ENCODE measurements at regions not wholly inside any gene's neighbourhood (a gene's known extent, or its start where the extent isn't known, plus 50 kb on each side); places are given as distances from the start of the nearest gene placed in this dataset.
"Not testable (repeated sequence)": the region's sequence is repeated elsewhere in the genome, so short reads cannot be mapped to it uniquely, and the experiment has no call there.

DNA sequence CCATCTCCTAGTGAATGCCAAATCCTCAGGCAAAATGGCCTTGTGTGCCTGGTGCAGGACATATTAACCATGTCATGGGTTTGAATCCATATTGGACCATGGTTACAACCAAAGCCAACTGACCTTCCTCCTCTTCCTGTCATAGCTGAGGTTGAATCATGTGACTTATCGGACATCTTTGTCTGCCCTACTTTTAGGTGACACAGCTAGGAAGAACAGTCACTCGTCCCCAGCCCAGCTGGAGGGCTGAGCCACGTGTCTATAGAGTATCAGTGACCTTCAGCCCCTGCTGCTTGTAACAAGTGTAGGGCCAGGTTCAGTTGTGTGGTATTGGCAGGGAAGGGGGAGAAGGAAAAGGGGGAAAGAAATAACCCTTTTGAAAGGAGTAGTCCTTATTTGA, 225.2 kb downstream of the KTN1 start:
- no peak for DNase-seq (ENCODE audit: low read depth in 2 of 2)

DNA sequence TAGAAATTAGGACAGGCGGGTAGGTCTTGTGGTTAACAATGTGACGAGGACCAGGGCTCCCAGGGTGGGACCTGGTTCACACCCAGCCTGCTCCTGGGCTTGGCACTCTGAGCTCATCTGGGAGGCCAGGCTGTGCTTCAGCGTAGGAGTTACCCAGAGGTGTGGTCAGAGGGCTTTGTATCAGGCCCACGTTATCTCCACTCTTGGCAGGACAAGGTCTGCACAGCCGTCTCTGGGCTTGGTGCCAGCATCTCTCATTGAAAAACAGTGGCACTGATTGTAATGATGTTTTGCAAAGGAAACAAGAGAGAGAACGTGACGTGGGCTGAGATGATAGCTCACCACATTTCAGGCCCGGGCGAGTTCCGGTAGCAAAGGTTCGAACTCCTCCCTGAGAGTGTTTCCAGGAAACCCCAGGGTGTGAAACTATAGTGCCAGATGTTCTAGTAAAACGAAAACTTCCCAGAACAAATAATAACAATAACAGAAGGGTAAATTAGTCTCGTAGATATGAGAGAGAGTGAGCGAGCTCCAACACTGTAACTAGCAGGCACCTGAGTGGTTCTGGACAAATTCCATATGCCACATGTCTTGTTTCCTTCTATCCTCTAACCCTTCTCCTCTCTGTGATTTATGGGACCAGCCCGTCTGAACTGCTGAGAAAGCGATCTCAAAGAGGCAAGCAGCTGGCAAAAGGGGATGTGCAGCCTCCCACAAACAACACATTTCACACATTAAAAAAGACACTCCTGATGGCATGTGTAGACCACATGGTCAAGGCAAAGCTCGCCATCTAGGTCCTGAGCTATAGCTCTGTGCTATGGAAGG, 227.3 kb downstream of the KTN1 start:
- peak; percentile 99 for DNase-seq (ENCODE audit: low read depth in 2 of 2)

- no peak for DNase-seq (ENCODE audit: low read depth in 2 of 2)
These were observed 227.9 kb downstream of the KTN1 start for GRCh38 chr14:55807881-55808379.

DNA sequence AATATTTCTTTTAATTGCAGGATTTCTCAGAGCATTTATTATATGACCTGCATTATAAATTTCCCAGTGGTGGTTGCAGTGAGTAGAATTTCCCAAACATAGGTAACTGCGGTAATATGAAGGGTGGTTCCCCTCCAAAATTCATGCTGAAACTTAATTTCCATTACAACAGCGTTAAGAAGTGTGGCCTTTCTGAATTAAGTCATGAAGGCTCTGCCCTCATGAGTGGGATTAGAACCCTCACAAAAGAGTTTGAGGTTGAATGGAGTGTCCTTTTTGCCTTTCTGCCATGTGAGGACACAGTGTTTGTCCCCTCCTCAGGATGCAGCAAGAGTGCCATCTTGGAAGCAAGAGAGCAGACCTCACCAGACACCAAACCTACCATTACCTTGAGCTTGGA, 233.6 kb downstream of the KTN1 start:
- no peak for DNase-seq (ENCODE audit: low read depth in 2 of 2)

DNA sequence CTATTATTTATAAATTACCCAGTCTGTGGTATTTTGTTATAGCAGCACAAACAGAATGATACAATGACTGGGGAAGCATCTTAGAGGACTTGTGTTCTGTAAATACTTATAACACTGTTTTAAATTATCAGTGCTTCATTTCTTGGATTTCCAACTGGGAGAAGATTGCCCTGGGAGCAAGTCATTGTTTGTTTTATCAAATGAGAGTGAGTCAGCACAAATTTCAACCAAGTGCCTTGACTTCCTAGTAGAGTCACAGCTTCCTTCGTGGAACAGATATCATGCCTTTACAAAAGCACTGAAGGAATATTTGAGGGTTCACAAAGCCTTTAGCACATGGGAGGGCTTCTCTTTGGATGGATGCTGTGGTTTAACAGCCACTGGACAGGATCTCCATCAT, 234.1 kb downstream of the KTN1 start:
- DNase-seq (ENCODE audit: low read depth in 2 of 2): peak in 1 of 2 donors; percentile 19

DNA sequence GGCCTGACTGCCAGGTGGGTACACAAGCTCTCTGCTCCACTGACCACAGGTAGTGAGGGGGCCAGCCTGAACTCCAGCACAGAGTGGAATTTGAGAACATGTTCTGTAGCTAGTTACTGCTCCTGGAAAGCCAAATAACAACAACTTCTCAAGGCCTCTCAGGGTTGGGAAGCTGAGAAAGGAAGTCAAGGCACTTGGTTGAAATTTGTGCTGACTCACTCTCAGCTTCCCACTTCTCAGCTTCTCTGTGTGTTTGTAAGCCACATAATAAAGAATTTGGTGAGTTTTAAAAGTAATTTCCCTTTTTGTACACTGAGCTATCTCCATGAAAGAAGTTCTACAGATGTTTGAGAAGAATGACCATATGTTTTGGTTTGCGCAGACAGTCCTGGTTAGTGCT, 234.9 kb downstream of the KTN1 start:
- DNase-seq (ENCODE audit: low read depth in 2 of 2): peak in 1 of 2 donors; percentile 45

DNA sequence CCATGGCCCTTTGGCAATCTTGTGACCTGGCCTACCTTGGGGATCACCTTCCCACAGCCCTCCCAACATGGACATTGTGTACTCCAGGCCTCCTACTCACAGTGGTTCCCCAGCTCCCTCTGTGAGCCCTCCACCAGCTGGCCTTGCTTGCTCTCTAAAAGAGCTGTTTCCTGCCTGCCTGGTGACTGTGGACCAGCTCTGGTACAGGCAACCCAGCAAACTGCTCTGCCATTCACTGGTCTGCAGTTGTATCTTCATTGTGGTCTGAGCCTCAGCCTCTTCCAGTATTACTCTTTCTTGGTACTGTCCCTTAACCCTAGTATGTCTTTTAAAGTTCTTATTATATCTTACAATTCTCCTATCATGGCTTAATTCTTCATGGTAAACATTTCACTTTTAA, 236.2 kb downstream of the KTN1 start:
- no peak for DNase-seq (ENCODE audit: low read depth in 2 of 2)

GRCh38 chr14:55819610-55820304, 239.8 kb downstream of the KTN1 start:
- DNase-seq (ENCODE audit: low read depth in 2 of 2): no peak

- DNase-seq (ENCODE audit: low read depth in 2 of 2): no peak
These were observed 242.9 kb downstream of the KTN1 start for GRCh38 chr14:55822906-55823305.

- no peak for DNase-seq (ENCODE audit: low read depth in 2 of 2)
These were observed 252.3 kb downstream of the KTN1 start for GRCh38 chr14:55832122-55832911.

GRCh38 chr14:55832974-55833373, 253.0 kb downstream of the KTN1 start:
- DNase-seq (ENCODE audit: low read depth in 2 of 2): no peak

GRCh38 chr14:55834390-55834789, 254.4 kb downstream of the KTN1 start:
- DNase-seq (ENCODE audit: low read depth in 2 of 2): no peak

- no peak for DNase-seq (ENCODE audit: low read depth in 2 of 2)
These were observed 256.0 kb downstream of the KTN1 start for GRCh38 chr14:55835985-55836384.

- DNase-seq (ENCODE audit: low read depth in 2 of 2): no peak
These were observed 257.5 kb downstream of the KTN1 start for GRCh38 chr14:55837467-55837866.

DNA sequence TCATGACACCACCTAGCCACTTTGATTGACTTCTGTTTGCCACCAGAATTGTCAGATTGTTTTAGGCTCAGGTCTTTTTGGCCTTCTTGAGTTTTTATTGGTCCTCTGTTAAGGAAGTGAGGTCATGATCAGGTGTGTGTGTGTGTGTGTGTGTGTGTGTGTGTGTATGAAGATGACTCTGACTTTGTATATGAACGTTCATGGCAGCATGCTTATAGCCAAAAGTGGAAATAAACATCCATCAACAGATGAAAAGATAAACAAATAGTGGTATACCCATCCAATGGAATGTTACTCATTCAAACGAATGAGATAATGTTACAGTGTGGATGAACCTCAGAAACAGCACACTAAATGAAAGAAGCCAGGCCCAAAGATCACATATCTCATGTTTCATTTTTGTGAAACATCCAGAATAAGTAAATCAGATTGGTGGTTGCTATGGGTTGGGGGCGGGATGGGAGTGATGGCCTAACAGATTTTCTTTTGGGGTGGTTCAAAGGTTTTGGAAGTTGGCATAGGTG, 258.6 kb downstream of the KTN1 start:
- DNase-seq (ENCODE audit: low read depth in 2 of 2): no peak

DNA sequence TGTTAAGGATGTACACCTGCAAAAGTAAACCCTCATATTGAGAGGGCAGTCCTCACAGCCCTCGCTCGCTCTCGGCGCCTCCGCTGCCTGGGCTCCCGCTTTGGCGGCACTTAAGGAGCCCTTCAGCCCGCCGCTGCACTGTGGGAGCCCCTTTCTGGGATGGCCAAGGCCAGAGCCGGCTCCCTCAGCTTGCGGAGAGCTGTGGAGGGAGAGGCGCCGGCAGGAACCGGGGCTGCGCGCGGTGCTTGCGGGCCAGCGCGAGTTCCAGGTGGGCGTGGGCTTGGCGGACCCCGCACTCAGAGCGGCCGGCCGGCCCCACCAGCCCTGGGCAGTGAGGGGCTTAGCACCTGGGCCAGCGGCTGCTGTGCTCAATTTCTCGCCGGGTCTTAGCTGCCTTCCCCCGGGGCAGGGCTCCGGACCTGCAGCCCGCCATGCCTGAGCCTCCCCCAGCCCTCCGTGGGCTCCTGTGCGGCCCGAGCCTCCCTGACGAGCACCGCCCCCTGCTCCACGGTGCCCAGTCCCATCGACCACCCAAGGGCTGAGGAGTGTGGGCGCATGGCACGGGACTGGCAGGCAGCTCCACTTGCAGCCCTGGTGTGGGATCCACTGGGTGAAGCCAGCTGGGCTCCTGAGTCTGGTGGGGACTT, 259.4 kb downstream of the KTN1 start:
- DNase-seq (ENCODE audit: low read depth in 2 of 2): not testable (repeated sequence)

GRCh38 chr14:55840821-55841220, 260.8 kb downstream of the KTN1 start:
- no peak for DNase-seq (ENCODE audit: low read depth in 2 of 2)

- no peak for DNase-seq (ENCODE audit: low read depth in 2 of 2)
These were observed 261.6 kb downstream of the KTN1 start for GRCh38 chr14:55841625-55842024.

GRCh38 chr14:55843718-55844403, 263.9 kb downstream of the KTN1 start:
- DNase-seq (ENCODE audit: low read depth in 2 of 2): peak in 1 of 2 donors; percentile 18

DNA sequence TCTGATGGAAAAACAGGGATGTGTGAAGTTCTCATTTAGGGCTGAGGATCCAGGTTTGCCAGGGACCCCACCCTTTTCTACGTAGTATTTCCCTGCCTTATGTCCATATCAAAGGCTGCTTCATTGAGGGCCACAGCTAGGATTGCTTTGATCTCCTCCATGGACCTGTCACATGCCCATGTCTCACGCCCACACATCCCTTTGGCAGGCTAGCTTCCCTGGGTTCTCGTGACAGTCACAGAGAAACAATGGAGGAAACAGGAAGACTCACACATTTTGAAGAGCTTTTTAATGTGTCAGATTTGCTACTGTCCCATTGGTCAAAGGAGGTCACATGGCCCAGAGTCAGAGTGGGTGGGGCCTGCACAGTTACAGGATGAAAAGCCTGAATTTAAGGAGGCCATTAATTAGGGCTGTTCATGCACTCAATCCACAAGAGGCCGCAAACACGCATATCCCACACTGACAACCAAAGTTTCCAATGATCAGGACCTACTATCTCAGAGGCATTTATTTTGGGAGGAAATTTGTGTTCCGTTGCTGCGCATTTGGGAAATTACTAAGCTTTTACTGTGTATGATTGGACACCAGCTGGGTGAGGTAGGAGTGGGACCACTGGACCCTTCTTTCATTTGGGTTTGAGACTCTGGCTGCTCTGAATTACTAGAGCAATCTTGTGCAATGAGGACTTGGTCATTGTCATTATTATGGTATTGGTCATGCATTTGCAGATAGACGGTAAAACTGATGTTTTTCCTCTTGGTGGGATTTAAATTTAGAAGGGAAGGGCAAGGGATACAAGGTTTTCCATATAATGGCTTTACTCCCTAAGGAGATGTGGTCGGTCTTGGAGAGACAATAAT, 266.2 kb downstream of the KTN1 start:
- DNase-seq (ENCODE audit: low read depth in 2 of 2): no peak

Data from dermis microvascular lymphatic vessel endothelial cell (primary cell).